ENCODE measurements at regions not wholly inside any gene's neighbourhood (a gene's known extent, or its start where the extent isn't known, plus 50 kb on each side); places are given as distances from the start of the nearest gene placed in this dataset.

DNA sequence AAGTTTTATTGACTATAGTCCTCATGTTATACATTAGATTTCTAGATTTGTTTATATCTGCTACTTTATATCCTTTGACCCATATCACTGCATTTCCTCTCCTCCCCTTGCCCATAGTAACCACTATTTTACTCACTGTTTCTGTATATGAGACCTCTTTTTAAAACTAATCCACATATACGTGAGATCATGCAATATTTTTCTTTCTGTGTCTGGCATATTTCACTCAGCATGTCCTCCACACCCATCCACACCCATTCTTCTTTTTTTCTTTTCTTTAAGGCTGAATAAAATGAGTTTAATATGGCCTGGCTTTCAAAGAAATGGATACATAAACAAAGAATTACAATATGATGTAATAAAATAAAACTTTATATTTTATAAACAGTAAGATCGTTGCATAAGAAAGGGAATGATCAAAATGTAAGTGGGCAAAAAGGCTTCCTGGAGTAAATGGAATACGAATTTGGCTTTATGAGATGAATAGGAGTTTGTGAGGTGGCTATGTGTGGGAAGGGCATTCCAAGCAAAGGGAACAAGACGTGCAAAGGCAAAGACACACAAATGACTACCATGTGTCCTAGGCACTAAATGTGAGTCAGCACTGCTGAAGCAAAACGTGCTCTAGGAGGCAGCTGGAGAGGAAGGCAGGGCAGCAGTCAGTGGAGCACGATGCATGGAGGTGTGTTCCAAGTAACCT is 53.2 kb upstream of the HIF1A start:
- TF ChIP-seq JUND (IDR thresholded peaks at IDR 0.05; ENCODE audit: low read length) (no peak), CTCF (IDR thresholded peaks at IDR 0.05; ENCODE audit: control extremely low read depth in 1 of 3, insufficient read depth in 1 of 3, low read depth in 1 of 3, low read length in 3 of 3) (no peak), KDM1A (IDR thresholded peaks at IDR 0.05; ENCODE audit: borderline replicate concordance, low read length) (no peak), RAD21 (IDR thresholded peaks at IDR 0.05 in 1 of 2, conservative IDR thresholded peaks at IDR 0.05 in 1 of 2; ENCODE audit: low read depth in 2 of 2, low read length in 2 of 2) (no peak), HDAC2 (IDR thresholded peaks at IDR 0.05; ENCODE audit: borderline replicate concordance in 1 of 2, low read depth in 2 of 2, low read length in 2 of 2) (no peak), TAF1 (IDR thresholded peaks at IDR 0.05; ENCODE audit: low read depth, low read length) (no peak), NRF1 (IDR thresholded peaks at IDR 0.05; ENCODE audit: low read depth, low read length) (no peak), POLR2A (IDR thresholded peaks at IDR 0.05; ENCODE audit: control extremely low read depth in 1 of 2, low read depth in 2 of 2, low read length in 2 of 2) (no peak), EP300 (IDR thresholded peaks at IDR 0.05; ENCODE audit: borderline replicate concordance in 1 of 2, low read depth in 2 of 2, low read length in 2 of 2) (no peak), TCF12 (IDR thresholded peaks at IDR 0.05; ENCODE audit: low read depth, low read length) (no peak), SP1 (IDR thresholded peaks at IDR 0.05; ENCODE audit: low read depth, low read length) (no peak), RXRA (IDR thresholded peaks at IDR 0.05; ENCODE audit: insufficient read depth, low read depth, low read length) (no peak)

All from H1 (cell line).